BLaER1 treated with 17β-estradiol and CSF1 and Interleukin-3, amounts not matched to agents 10 nM and 100 nM (cell line): ENCODE measurements at regions not wholly inside any gene's neighbourhood (a gene's known extent, or its start where the extent isn't known, plus 50 kb on each side); places are given as distances from the start of the nearest gene placed in this dataset.

Source experiments
- H3K27ac ChIP-seq, 11 experiments: shearing (Covaris generic); formaldehyde crosslinking; 2 replicates each; pipeline ENCODE4 v1.8.1; 2022
- H3K27me3 ChIP-seq, 11 experiments: shearing (Covaris generic); formaldehyde crosslinking; 2 replicates each; pipeline ENCODE4 v1.8.1; 2022
- H3K36me3 ChIP-seq, 11 experiments: shearing (Covaris generic); formaldehyde crosslinking; 2 replicates each; pipeline ENCODE4 v1.8.1; 2022
- H3K4me1 ChIP-seq, 10 experiments: shearing (Covaris generic); formaldehyde crosslinking; 2 replicates each; pipeline ENCODE4 v1.8.1; 2022
- H3K4me2 ChIP-seq, 11 experiments: shearing (Covaris generic); formaldehyde crosslinking; 2 replicates each; pipeline ENCODE4 v1.8.1; 2022
- H3K4me3 ChIP-seq, 10 experiments: shearing (Covaris generic); formaldehyde crosslinking; 2 replicates each; pipeline ENCODE4 v1.8.1; 2022
- H3K9ac ChIP-seq, 11 experiments: shearing (Covaris generic); formaldehyde crosslinking; 2 replicates each; pipeline ENCODE4 v1.8.1; 2022
- H3K9me3 ChIP-seq, 11 experiments: shearing (Covaris generic); formaldehyde crosslinking; replicated peaks in 1 of 11; 2 replicates each; pipeline ENCODE4 v1.8.1; 2022
- H4K20me1 ChIP-seq, 11 experiments: shearing (Covaris generic); formaldehyde crosslinking; 2 replicates each; pipeline ENCODE4 v1.8.1; 2022
- Cebpa-rat ChIP-seq, 11 experiments: shearing (Covaris generic); IDR thresholded peaks; 2 replicates each; pipeline ENCODE4 v1.8.1; 2022

GRCh38 chr13:38216181-38216580 lies 133.5 kb upstream of the UFM1 start:
- Histone ChIP-seq H4K20me1 (no peaks in the 10 kb centered on the region), H3K36me3 (no peaks in the 10 kb centered on the region), H3K9ac (no peak overlapping the region), H3K4me2 (no peak overlapping the region), H3K9me3 (peaks cover 0 to 7% (median 0%) of the 10 kb centered on the region in 11 experiments; a peak in 4 of 22 replicates), H3K4me1 (peaks cover 0 to 7% (median 0%) of the 10 kb centered on the region in 10 experiments; a peak in 8 of 20 replicates), H3K27ac (no peak overlapping the region), H3K4me3 (no peak overlapping the region), H3K27me3 (no peaks in the 10 kb centered on the region)
- TF ChIP-seq Cebpa-rat (IDR thresholded peaks at IDR 0.05), result no peak

GRCh38 chr13:38213314-38213713 lies 136.3 kb upstream of the UFM1 start:
- Histone ChIP-seq H3K9me3 (peaks cover 0 to 10% (median 0%) of the 10 kb centered on the region in 11 experiments; a peak in 4 of 22 replicates), H4K20me1 (no peaks in the 10 kb centered on the region), H3K27ac (no peak overlapping the region), H3K27me3 (no peaks in the 10 kb centered on the region), H3K4me1 (no peaks in the 10 kb centered on the region), H3K9ac (no peak overlapping the region), H3K4me3 (no peak overlapping the region), H3K36me3 (no peaks in the 10 kb centered on the region), H3K4me2 (no peak overlapping the region)
- TF ChIP-seq Cebpa-rat (IDR thresholded peaks at IDR 0.05), result no peak

- TF ChIP-seq Cebpa-rat (IDR thresholded peaks at IDR 0.05), result no peak
- no peak overlapping the region for H3K4me2 ChIP-seq
- no peak overlapping the region for H3K4me3 ChIP-seq
- H3K4me1 ChIP-seq, result no peaks in the 10 kb centered on the region
- H3K27ac ChIP-seq, result no peak overlapping the region
- peaks cover 0 to 10% (median 0%) of the 10 kb centered on the region in 11 experiments; a peak in 4 of 22 replicates for H3K9me3 ChIP-seq
- H3K36me3 ChIP-seq, result no peaks in the 10 kb centered on the region
- H3K27me3 ChIP-seq, result no peaks in the 10 kb centered on the region
- H3K9ac ChIP-seq, result no peak overlapping the region
- H4K20me1 ChIP-seq, result no peaks in the 10 kb centered on the region
Observed at GRCh38 chr13:38210928-38211596, 138.6 kb upstream of the UFM1 start.

GRCh38 chr13:38204556-38204955 lies 145.1 kb upstream of the UFM1 start:
- Histone ChIP-seq H3K27ac (no peak overlapping the region), H3K4me2 (no peak overlapping the region), H3K9ac (no peak overlapping the region), H3K9me3 (no peaks in the 10 kb centered on the region), H3K27me3 (no peaks in the 10 kb centered on the region), H3K4me1 (no peaks in the 10 kb centered on the region), H4K20me1 (no peaks in the 10 kb centered on the region), H3K4me3 (no peak overlapping the region), H3K36me3 (no peaks in the 10 kb centered on the region)
- no peak for TF ChIP-seq Cebpa-rat (IDR thresholded peaks at IDR 0.05)

- no peak overlapping the region for H3K9ac ChIP-seq
- no peaks in the 10 kb centered on the region for H3K4me1 ChIP-seq
- H3K4me2 ChIP-seq, result no peak overlapping the region
- no peak overlapping the region for H3K4me3 ChIP-seq
- H3K36me3 ChIP-seq, result no peaks in the 10 kb centered on the region
- H4K20me1 ChIP-seq, result no peaks in the 10 kb centered on the region
- no peak for TF ChIP-seq Cebpa-rat (IDR thresholded peaks at IDR 0.05)
- no peaks in the 10 kb centered on the region for H3K27me3 ChIP-seq
- H3K9me3 ChIP-seq, result no peaks in the 10 kb centered on the region
- H3K27ac ChIP-seq, result no peak overlapping the region
Observed at GRCh38 chr13:38202740-38203139, 146.9 kb upstream of the UFM1 start.

- Histone ChIP-seq H3K4me1 (no peaks in the 10 kb centered on the region), H3K4me3 (no peak overlapping the region), H3K4me2 (no peak overlapping the region), H3K27ac (no peak overlapping the region), H3K9ac (no peak overlapping the region), H3K27me3 (no peaks in the 10 kb centered on the region), H3K9me3 (no peaks in the 10 kb centered on the region), H3K36me3 (no peaks in the 10 kb centered on the region), H4K20me1 (no peaks in the 10 kb centered on the region; a peak in 1 of 22 replicates)
- no peak for TF ChIP-seq Cebpa-rat (IDR thresholded peaks at IDR 0.05)
Observed at GRCh38 chr13:38191016-38191415, 158.6 kb upstream of the UFM1 start.

GRCh38 chr13:38180670-38181069 lies 169.0 kb upstream of the UFM1 start:
- Histone ChIP-seq H3K4me1 (peaks cover 0 to 10% (median 0%) of the 10 kb centered on the region in 10 experiments; a peak in 3 of 20 replicates), H3K9me3 (no peaks in the 10 kb centered on the region), H4K20me1 (no peaks in the 10 kb centered on the region), H3K4me2 (peak overlapping the region; percentile 43 to 82 (median 64)), H3K4me3 (peak overlapping the region in 7 of 10 experiments; percentile 6 to 32 (median 16); a peak in 8 of 20 replicates), H3K36me3 (no peaks in the 10 kb centered on the region), H3K27me3 (no peaks in the 10 kb centered on the region), H3K27ac (peak overlapping the region in 9 of 11 experiments; percentile 8 to 55 (median 34); a peak in 14 of 22 replicates), H3K9ac (peak overlapping the region in 5 of 11 experiments; percentile 2 to 47 (median 14); a peak in 5 of 22 replicates)
- TF ChIP-seq Cebpa-rat (IDR thresholded peaks at IDR 0.05), result no peak

- Histone ChIP-seq H4K20me1 (no peaks in the 10 kb centered on the region), H3K36me3 (no peaks in the 10 kb centered on the region), H3K4me3 (no peak overlapping the region), H3K27me3 (no peaks in the 10 kb centered on the region), H3K27ac (peak overlapping the region in 6 of 11 experiments; percentile 8 to 55 (median 37); a peak in 8 of 22 replicates), H3K4me2 (peak overlapping the region in 9 of 11 experiments; percentile 43 to 82 (median 65); a peak in 11 of 22 replicates), H3K9ac (no peak overlapping the region), H3K9me3 (no peaks in the 10 kb centered on the region), H3K4me1 (peaks cover 0 to 10% (median 0%) of the 10 kb centered on the region in 10 experiments; a peak in 3 of 20 replicates)
- TF ChIP-seq Cebpa-rat (IDR thresholded peaks at IDR 0.05), result no peak
Observed at GRCh38 chr13:38180126-38180525, 169.5 kb upstream of the UFM1 start.

GRCh38 chr13:38176664-38177063 lies 173.0 kb upstream of the UFM1 start:
- H3K27me3 ChIP-seq, result no peaks in the 10 kb centered on the region
- no peaks in the 10 kb centered on the region for H3K36me3 ChIP-seq
- no peak overlapping the region for H3K9ac ChIP-seq
- H3K4me1 ChIP-seq, result peaks cover 0 to 10% (median 0%) of the 10 kb centered on the region in 10 experiments; a peak in 3 of 20 replicates
- no peak overlapping the region for H3K4me2 ChIP-seq
- H3K9me3 ChIP-seq, result no peaks in the 10 kb centered on the region
- H3K27ac ChIP-seq, result no peak overlapping the region
- H3K4me3 ChIP-seq, result no peak overlapping the region
- no peak for TF ChIP-seq Cebpa-rat (IDR thresholded peaks at IDR 0.05)
- H4K20me1 ChIP-seq, result no peaks in the 10 kb centered on the region

- no peak overlapping the region for H3K27ac ChIP-seq
- no peaks in the 10 kb centered on the region for H3K9me3 ChIP-seq
- H3K9ac ChIP-seq, result no peak overlapping the region
- no peaks in the 10 kb centered on the region for H3K36me3 ChIP-seq
- no peaks in the 10 kb centered on the region for H3K27me3 ChIP-seq
- H3K4me1 ChIP-seq, result no peaks in the 10 kb centered on the region
- no peak overlapping the region for H3K4me2 ChIP-seq
- TF ChIP-seq Cebpa-rat (IDR thresholded peaks at IDR 0.05), result no peak
- H4K20me1 ChIP-seq, result no peaks in the 10 kb centered on the region
- no peak overlapping the region for H3K4me3 ChIP-seq
Observed at GRCh38 chr13:38173403-38173802, 176.2 kb upstream of the UFM1 start.
